Cardiac fibroblast (primary cell): ENCODE measurements at regions not wholly inside any gene's neighbourhood (a gene's known extent, or its start where the extent isn't known, plus 50 kb on each side); places are given as distances from the start of the nearest gene placed in this dataset.

Experiments
- DNase-seq, 2 donors: peaks; one replicate each; pipeline versions ENCODE4 v3.0.0 to v3.0.0-alpha.2; 2010; ENCODE audit warnings: low read depth in 2 of 2
- H3K4me3 ChIP-seq, 2 donors: replicated peaks in 1 of 2; 1 replicate in 1 of 2; 2 replicates in 1 of 2; pipeline ENCODE4 v1.5.1; 2011; ENCODE audit warnings: low read depth in 2 of 2, low read length in 2 of 2, mild to moderate bottlenecking in 2 of 2, moderate library complexity in 1 of 2
- CTCF ChIP-seq: IDR thresholded peaks from one replicate; pipeline ENCODE4 v1.5.1; 2011; ENCODE audit warnings: low read depth, mild to moderate bottlenecking, low read length, inconsistent platforms

DNA sequence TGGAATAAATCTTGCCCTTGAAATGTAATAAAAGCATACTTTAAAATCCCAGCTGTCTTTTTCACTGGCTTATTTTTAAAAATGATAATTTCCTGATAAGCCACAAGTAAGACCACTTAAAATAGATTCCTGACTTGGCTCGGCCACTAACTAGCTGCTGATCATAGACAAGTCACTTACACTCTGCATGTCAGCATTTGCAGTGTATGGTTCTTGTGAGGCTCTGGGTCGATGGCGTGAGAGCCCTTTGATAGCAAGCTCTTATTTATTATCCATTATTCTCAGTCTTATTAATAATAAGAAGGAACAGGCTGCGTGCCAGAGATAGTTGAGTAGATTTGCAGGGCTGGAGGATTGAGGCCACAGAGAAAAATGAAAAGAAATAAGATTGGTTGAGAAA is 110.7 kb upstream of the IL12B start:
- no peak for TF ChIP-seq CTCF
- no peak overlapping the region for H3K4me3 ChIP-seq
- DNase-seq, result no peak

DNA sequence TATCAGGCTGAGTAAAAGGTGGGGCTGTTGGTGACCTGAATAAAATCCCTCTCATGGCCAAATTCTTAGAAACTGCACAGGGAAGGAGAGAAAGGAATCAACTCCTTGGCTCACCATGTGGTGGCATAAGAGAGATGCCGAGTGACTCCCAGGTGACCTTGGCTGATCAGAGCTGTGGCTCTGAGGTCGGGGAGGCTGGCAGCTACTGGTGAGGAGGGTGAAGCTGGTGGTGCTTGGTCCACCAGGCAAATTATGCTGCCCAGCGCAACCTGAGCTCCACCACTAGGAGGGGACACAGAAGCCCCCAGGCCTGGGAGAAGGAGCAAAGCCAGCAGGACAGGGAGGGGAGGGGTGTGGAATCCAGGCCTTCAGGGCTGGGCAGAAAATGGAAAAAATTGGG is 111.2 kb upstream of the IL12B start:
- peak in 1 of 2 donors; percentile 17 for DNase-seq
- no peak overlapping the region for H3K4me3 ChIP-seq
- TF ChIP-seq CTCF, result no peak

DNA sequence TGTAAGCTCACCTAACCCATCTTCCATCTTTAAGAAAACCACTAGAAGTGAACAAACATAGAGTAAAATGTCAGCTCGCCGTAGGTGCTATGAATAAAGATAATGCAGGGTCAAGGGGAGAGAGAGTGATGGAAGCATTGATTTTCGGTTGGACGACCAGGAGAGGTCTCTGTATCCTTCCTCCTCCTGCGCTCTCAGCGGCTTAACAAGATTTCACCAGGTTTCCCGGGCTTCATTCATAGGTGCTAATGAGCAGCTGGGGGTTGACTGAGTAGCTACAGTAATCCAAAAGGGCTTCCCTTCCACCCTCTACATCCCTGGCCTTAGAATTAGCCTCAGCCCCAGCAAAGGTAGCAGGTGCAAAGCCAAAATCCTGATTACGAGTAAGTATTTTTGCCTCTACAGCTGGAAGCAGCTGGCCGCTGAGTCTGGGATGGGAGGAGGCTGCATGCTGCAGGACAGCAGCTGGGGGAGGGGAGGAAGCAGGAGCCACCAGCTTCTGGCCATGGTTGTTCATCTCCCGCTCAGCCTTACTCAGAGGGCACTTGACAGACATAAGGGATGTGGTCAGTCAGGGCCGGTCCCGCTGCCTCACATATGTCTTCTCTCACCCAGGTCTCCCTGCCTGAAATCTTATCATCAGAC is 112.0 kb upstream of the IL12B start:
- no peak for TF ChIP-seq CTCF
- no peak for DNase-seq

DNA sequence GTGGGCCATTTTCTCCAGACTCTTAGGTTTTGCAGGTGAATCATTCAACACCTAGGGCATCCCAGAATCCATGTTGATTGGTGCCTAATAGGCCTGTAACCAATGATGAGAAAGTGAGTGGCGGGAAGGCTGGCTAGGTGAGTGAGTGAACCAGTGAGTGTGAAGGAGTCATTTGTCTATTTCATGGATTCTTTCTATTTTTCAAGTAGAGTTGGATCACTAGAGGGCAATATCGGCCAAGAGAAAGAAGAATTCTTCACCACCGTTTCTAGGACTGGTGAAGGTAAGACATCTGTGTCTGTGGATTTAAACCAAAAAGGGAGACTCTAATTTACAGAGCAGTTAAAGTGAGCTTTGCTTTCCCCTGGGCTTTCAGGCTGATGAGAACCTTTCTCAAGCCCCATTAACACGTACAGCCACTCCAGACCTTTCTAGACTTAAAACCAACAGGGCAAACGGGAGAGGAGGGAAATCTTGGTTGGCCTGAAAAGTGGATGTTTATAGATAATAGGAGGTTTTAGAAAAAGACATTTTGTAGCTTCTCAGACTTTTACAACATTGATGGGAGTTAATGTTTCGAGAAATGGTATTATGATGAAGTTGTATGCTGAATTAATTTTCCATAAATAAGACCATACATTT is 114.3 kb upstream of the IL12B start:
- no peak overlapping the region for H3K4me3 ChIP-seq
- peak; percentile 48 for TF ChIP-seq CTCF
- DNase-seq, result peak; percentile 77 to 79

More for the DNA sequence above, 112.0 kb upstream of the IL12B start:
- H3K4me3 ChIP-seq, result no peak overlapping the region

DNA sequence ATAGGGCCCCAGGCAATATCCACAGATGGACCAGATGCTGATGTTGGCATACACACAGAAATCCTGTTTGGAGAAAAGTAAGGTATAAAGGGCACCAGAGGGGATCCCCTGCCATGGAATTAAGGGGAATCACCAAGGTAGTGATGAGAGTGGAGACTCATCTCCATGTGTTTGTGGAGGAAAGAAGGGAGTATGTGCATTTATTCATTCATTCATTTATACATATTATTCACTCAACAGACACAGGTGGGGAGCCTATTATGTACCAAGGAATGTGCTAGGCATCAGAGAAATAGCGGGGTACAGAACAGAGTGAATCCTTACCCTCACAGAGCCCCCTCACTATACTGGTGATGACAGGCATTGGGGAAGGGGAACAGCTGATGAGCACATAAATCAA is 116.8 kb upstream of the IL12B start:
- no peak for DNase-seq
- no peak overlapping the region for H3K4me3 ChIP-seq
- TF ChIP-seq CTCF, result no peak

- no peak for DNase-seq
- no peak for TF ChIP-seq CTCF
- H3K4me3 ChIP-seq, result no peak overlapping the region
These were observed 118.6 kb upstream of the IL12B start for GRCh38 chr5:159448841-159449407.
